ENCODE measurements at regions not wholly inside any gene's neighbourhood (a gene's known extent, or its start where the extent isn't known, plus 50 kb on each side); places are given as distances from the start of the nearest gene placed in this dataset.

DNA sequence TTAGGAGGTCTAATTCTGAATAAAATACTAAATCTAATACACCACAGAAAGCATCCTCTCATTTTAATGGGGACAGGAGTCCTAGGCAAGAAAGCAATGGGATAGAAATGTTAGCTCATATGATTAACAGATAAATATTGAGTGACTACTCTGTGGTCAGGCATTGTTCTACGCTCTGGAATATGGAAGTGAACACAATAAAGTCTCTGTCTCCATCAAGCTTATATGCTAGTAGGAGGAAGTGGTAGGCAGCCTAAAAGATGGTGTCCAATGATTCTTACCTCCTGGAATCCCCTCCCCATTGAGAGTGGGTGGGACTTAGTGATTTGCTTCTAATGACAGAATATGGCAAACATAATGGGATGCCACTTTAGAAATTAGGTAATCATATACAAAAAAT is 160.3 kb upstream of the PDGFD start:
- no peak overlapping the region for H3K4me2 ChIP-seq (ENCODE audit: low read length)
- H3K4me1 Mint-ChIP-seq (ENCODE audit: low read depth, unreplicated experiment), result peaks cover 5% of the 10 kb centered on the region
- H3K9me3 Mint-ChIP-seq (ENCODE audit: unreplicated experiment), result no peaks in the 10 kb centered on the region
- no peaks in the 10 kb centered on the region for H3K9me3 ChIP-seq (ENCODE audit: insufficient read depth, low read depth, low read length)
- no peak for FAIRE-seq
- H3K27ac ChIP-seq (ENCODE audit: low read depth, low read length), result no peak overlapping the region
- H2AFZ ChIP-seq (ENCODE audit: low read depth, low read length), result no peak overlapping the region
- H3K4me1 ChIP-seq (ENCODE audit: insufficient read depth, low read length), result no peaks in the 10 kb centered on the region
- DNase-seq (ENCODE audit: low read depth), result no peak
- H3K36me3 Mint-ChIP-seq (ENCODE audit: low read depth, unreplicated experiment), result no peaks in the 10 kb centered on the region
- H3K27ac Mint-ChIP-seq (ENCODE audit: unreplicated experiment), result no peak overlapping the region
- H3K27me3 Mint-ChIP-seq (ENCODE audit: low read depth, unreplicated experiment), result no peaks in the 10 kb centered on the region
- no peak overlapping the region for H3K9ac ChIP-seq (ENCODE audit: low read length)
- H3K4me3 Mint-ChIP-seq (ENCODE audit: unreplicated experiment), result no peak overlapping the region
- H3K36me3 ChIP-seq (ENCODE audit: insufficient read depth, low read length), result no peaks in the 10 kb centered on the region
- no peak overlapping the region for H3K4me3 ChIP-seq (ENCODE audit: insufficient read depth, low read depth, low read length)
- TF ChIP-seq, protein P1, sequence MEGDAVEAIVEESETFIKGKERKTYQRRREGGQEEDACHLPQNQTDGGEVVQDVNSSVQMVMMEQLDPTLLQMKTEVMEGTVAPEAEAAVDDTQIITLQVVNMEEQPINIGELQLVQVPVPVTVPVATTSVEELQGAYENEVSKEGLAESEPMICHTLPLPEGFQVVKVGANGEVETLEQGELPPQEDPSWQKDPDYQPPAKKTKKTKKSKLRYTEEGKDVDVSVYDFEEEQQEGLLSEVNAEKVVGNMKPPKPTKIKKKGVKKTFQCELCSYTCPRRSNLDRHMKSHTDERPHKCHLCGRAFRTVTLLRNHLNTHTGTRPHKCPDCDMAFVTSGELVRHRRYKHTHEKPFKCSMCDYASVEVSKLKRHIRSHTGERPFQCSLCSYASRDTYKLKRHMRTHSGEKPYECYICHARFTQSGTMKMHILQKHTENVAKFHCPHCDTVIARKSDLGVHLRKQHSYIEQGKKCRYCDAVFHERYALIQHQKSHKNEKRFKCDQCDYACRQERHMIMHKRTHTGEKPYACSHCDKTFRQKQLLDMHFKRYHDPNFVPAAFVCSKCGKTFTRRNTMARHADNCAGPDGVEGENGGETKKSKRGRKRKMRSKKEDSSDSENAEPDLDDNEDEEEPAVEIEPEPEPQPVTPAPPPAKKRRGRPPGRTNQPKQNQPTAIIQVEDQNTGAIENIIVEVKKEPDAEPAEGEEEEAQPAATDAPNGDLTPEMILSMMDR (IDR thresholded peaks at IDR 0.05; ENCODE audit: insufficient read depth, low read depth, low read length), result no peak
- no peak for TF ChIP-seq EZH2 (IDR thresholded peaks at IDR 0.05; ENCODE audit: insufficient read depth, low read length)
- no peaks in the 10 kb centered on the region for H3K79me2 ChIP-seq (ENCODE audit: insufficient read depth, low read length)
- no peaks in the 10 kb centered on the region for H4K20me1 ChIP-seq (ENCODE audit: insufficient read depth, low read length)
- no peaks in the 10 kb centered on the region for H3K27me3 ChIP-seq (ENCODE audit: insufficient read depth, low read length)

DNA sequence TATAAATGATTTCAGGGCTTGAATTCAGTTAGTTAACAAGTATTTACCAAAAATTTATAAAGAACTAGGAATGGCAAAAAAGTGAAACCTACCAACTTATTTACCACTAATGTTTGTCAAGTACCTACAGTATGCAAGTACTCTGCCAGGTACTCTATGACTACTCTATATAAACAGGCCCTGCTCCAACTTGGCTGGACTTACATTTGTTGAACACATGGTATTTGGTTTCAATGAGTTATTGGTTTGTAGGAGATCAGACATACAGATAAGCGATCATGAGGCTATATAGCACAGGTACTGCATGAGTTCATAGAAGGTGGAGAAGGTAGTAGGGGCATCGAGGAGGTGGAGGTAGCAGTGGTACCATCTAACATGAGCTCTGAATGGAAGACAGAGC is 159.9 kb upstream of the PDGFD start:
- Histone ChIP-seq H3K9me3 (ENCODE audit: insufficient read depth, low read depth, low read length) (no peaks in the 10 kb centered on the region), H3K79me2 (ENCODE audit: insufficient read depth, low read length) (no peaks in the 10 kb centered on the region), H3K27me3 (ENCODE audit: insufficient read depth, low read length) (no peaks in the 10 kb centered on the region), H3K4me3 (ENCODE audit: insufficient read depth, low read depth, low read length) (no peak overlapping the region), H3K4me2 (ENCODE audit: low read length) (no peak overlapping the region), H2AFZ (ENCODE audit: low read depth, low read length) (no peak overlapping the region), H3K27ac (ENCODE audit: low read depth, low read length) (no peak overlapping the region), H3K4me1 (ENCODE audit: insufficient read depth, low read length) (no peaks in the 10 kb centered on the region), H3K9ac (ENCODE audit: low read length) (no peak overlapping the region), H3K36me3 (ENCODE audit: insufficient read depth, low read length) (no peaks in the 10 kb centered on the region), H4K20me1 (ENCODE audit: insufficient read depth, low read length) (no peaks in the 10 kb centered on the region)
- Mint-ChIP-seq H3K9me3 (ENCODE audit: unreplicated experiment) (peaks cover 2% of the 10 kb centered on the region), H3K36me3 (ENCODE audit: low read depth, unreplicated experiment) (no peaks in the 10 kb centered on the region), H3K27ac (ENCODE audit: unreplicated experiment) (no peak overlapping the region), H3K27me3 (ENCODE audit: low read depth, unreplicated experiment) (no peaks in the 10 kb centered on the region), H3K4me3 (ENCODE audit: unreplicated experiment) (no peak overlapping the region), H3K4me1 (ENCODE audit: low read depth, unreplicated experiment) (peaks cover 5% of the 10 kb centered on the region)
- FAIRE-seq (no peak), DNase-seq (ENCODE audit: low read depth) (no peak)
- no peak for TF ChIP-seq EZH2 (IDR thresholded peaks at IDR 0.05; ENCODE audit: insufficient read depth, low read length)
- TF ChIP-seq, protein P1 (IDR thresholded peaks at IDR 0.05; ENCODE audit: insufficient read depth, low read depth, low read length), result no peak

DNA sequence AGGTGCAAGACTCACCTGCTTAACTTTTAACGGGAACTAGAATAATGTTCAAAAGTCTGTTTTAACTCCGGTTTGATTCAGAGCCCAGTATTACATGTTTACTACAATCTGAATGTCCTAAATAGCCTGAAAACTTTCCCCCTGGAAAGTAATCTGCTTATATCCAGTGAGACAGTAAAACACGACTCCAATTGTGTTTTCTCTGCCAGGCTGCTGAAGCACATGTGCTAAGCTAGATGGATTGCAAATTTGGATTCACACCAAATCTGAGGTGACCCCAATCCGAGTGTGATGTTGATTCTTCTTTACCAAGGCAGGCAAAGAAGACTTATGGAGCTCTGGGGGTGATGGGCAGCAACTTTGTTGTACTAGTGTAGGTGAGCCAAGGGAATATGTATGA is 158.7 kb upstream of the PDGFD start:
- H3K27me3 Mint-ChIP-seq (ENCODE audit: low read depth, unreplicated experiment), result no peaks in the 10 kb centered on the region
- Histone ChIP-seq H3K9ac (ENCODE audit: low read length) (no peak overlapping the region), H3K79me2 (ENCODE audit: insufficient read depth, low read length) (no peaks in the 10 kb centered on the region), H3K27me3 (ENCODE audit: insufficient read depth, low read length) (no peaks in the 10 kb centered on the region), H3K9me3 (ENCODE audit: insufficient read depth, low read depth, low read length) (no peaks in the 10 kb centered on the region), H3K36me3 (ENCODE audit: insufficient read depth, low read length) (no peaks in the 10 kb centered on the region), H4K20me1 (ENCODE audit: insufficient read depth, low read length) (no peaks in the 10 kb centered on the region), H3K4me1 (ENCODE audit: insufficient read depth, low read length) (no peaks in the 10 kb centered on the region), H2AFZ (ENCODE audit: low read depth, low read length) (no peak overlapping the region), H3K4me2 (ENCODE audit: low read length) (no peak overlapping the region), H3K27ac (ENCODE audit: low read depth, low read length) (no peak overlapping the region), H3K4me3 (ENCODE audit: insufficient read depth, low read depth, low read length) (no peak overlapping the region)
- H3K9me3 Mint-ChIP-seq (ENCODE audit: unreplicated experiment), result peaks cover 2% of the 10 kb centered on the region
- H3K4me1 Mint-ChIP-seq (ENCODE audit: low read depth, unreplicated experiment), result peaks cover 5% of the 10 kb centered on the region
- H3K36me3 Mint-ChIP-seq (ENCODE audit: low read depth, unreplicated experiment), result no peaks in the 10 kb centered on the region
- DNase-seq (ENCODE audit: low read depth) (no peak), FAIRE-seq (no peak)
- H3K4me3 Mint-ChIP-seq (ENCODE audit: unreplicated experiment), result no peak overlapping the region
- TF ChIP-seq, protein P1 (IDR thresholded peaks at IDR 0.05; ENCODE audit: insufficient read depth, low read depth, low read length), result no peak
- no peak for TF ChIP-seq EZH2 (IDR thresholded peaks at IDR 0.05; ENCODE audit: insufficient read depth, low read length)
- H3K27ac Mint-ChIP-seq (ENCODE audit: unreplicated experiment), result no peak overlapping the region
